H9 (cell line): ENCODE measurements at regions not wholly inside any gene's neighbourhood (a gene's known extent, or its start where the extent isn't known, plus 50 kb on each side); places are given as distances from the start of the nearest gene placed in this dataset.

ENCODE experiments used
- DNase-seq: peaks from one replicate; pipeline ENCODE4 v3.0.0-alpha.2; 2017
- H2AFZ ChIP-seq: one replicate; pipeline ENCODE4 v1.6.1; 2013; ENCODE audit warnings: mild to moderate bottlenecking, low read length, control low read depth, moderate library complexity
- H2AK5ac ChIP-seq: 2 replicates; pipeline ENCODE4 v1.6.1; 2013; ENCODE audit warnings: low read length, control low read depth, mixed read lengths; ENCODE audit not compliant: insufficient read length
- H2BK120ac ChIP-seq: one replicate; pipeline ENCODE4 v1.6.1; 2013; ENCODE audit warnings: low read depth, mild to moderate bottlenecking, low read length, control low read depth, inconsistent platforms; ENCODE audit not compliant: poor library complexity, severe bottlenecking
- H2BK12ac ChIP-seq: 2 replicates; pipeline ENCODE4 v1.6.1; 2013; ENCODE audit warnings: low read length, control low read depth, mixed read lengths, low read depth; ENCODE audit not compliant: insufficient read length
- H2BK15ac ChIP-seq: 2 replicates; pipeline ENCODE4 v1.6.1; 2013; ENCODE audit warnings: low read depth, low read length, control low read depth
- H2BK20ac ChIP-seq: one replicate; pipeline ENCODE4 v1.6.1; 2013; ENCODE audit warnings: low read depth, mild to moderate bottlenecking, low read length, control low read depth, inconsistent platforms; ENCODE audit not compliant: poor library complexity, severe bottlenecking
- H2BK5ac ChIP-seq: 2 replicates; pipeline ENCODE4 v1.6.1; 2013; ENCODE audit warnings: low read length, control low read depth, mixed read lengths; ENCODE audit not compliant: insufficient read length
- H3K14ac ChIP-seq: 2 replicates; pipeline ENCODE4 v1.6.1; 2013; ENCODE audit warnings: low read length, control low read depth; ENCODE audit not compliant: insufficient read depth
- H3K18ac ChIP-seq: 2 replicates; pipeline ENCODE4 v1.6.1; 2013; ENCODE audit warnings: low read depth, mild to moderate bottlenecking, mixed read lengths, low read length, control low read depth; ENCODE audit not compliant: insufficient read length
- H3K23ac ChIP-seq: 2 replicates; pipeline ENCODE4 v1.6.1; 2013; ENCODE audit warnings: low read length, control low read depth, mixed read lengths, low read depth; ENCODE audit not compliant: insufficient read length
- H3K23me2 ChIP-seq: 2 replicates; pipeline ENCODE4 v1.6.1; 2013; ENCODE audit warnings: low read depth, mild to moderate bottlenecking, mixed read lengths, low read length, control low read depth; ENCODE audit not compliant: insufficient read length, poor library complexity, severe bottlenecking
- H3K27ac ChIP-seq: 2 replicates; pipeline ENCODE4 v1.5.1; 2013; ENCODE audit warnings: low read length, control low read depth, mixed read lengths, low read depth; ENCODE audit not compliant: insufficient read length
- H3K27me3 ChIP-seq: 2 replicates; pipeline ENCODE4 v1.6.1; 2013; ENCODE audit warnings: low read length, control low read depth, inconsistent platforms; ENCODE audit not compliant: insufficient read depth
- H3K4ac ChIP-seq: 2 replicates; pipeline ENCODE4 v1.6.1; 2013; ENCODE audit warnings: low read depth, mild to moderate bottlenecking, control low read depth, inconsistent platforms, low read length, moderate library complexity
- H3K4me1 ChIP-seq: 2 replicates; pipeline ENCODE4 v1.6.1; 2013; ENCODE audit warnings: low read length, control low read depth, inconsistent platforms; ENCODE audit not compliant: insufficient read depth
- H3K4me2 ChIP-seq: 2 replicates; pipeline ENCODE4 v1.6.1; 2013; ENCODE audit warnings: low read length, control low read depth, mixed read lengths; ENCODE audit not compliant: insufficient read length, insufficient read depth
- H3K56ac ChIP-seq: 2 replicates; pipeline ENCODE4 v1.6.1; 2013; ENCODE audit warnings: low read depth, mild to moderate bottlenecking, mixed read lengths, low read length, control low read depth; ENCODE audit not compliant: insufficient read length
- H3K79me1 ChIP-seq: 2 replicates; pipeline ENCODE4 v1.6.1; 2013; ENCODE audit warnings: low read depth, mild to moderate bottlenecking, moderate library complexity, low read length, control low read depth, inconsistent platforms; ENCODE audit not compliant: insufficient read depth, poor library complexity, severe bottlenecking
- H3K79me2 ChIP-seq: 2 replicates; pipeline ENCODE4 v1.6.1; 2013; ENCODE audit warnings: low read length, control low read depth, inconsistent platforms; ENCODE audit not compliant: insufficient read depth
- H3K9ac ChIP-seq: 2 replicates; pipeline ENCODE4 v1.6.1; 2013; ENCODE audit warnings: low read length, control low read depth, mixed read lengths; ENCODE audit not compliant: insufficient read length; ENCODE audit errors: extremely low read depth
- H3K9me3 ChIP-seq: one replicate; pipeline ENCODE4 v1.6.1; 2013; ENCODE audit warnings: low read depth, low read length, inconsistent platforms; ENCODE audit not compliant: control insufficient read depth
- H3T11ph ChIP-seq: one replicate; pipeline ENCODE4 v1.6.1; 2013; ENCODE audit warnings: mild to moderate bottlenecking, low read length, control low read depth, inconsistent platforms
- H4K20me1 ChIP-seq: one replicate; pipeline ENCODE4 v1.6.1; 2013; ENCODE audit not compliant: control insufficient read depth, insufficient read length, insufficient read depth
- H4K5ac ChIP-seq: 2 replicates; pipeline ENCODE4 v1.6.1; 2013; ENCODE audit warnings: low read depth, mild to moderate bottlenecking, mixed read lengths, low read length, control low read depth; ENCODE audit not compliant: insufficient read length
- H4K8ac ChIP-seq: replicated peaks from 2 replicates; pipeline ENCODE4 v1.6.1; 2013; ENCODE audit warnings: low read length, control low read depth, mixed read lengths, low read depth; ENCODE audit not compliant: insufficient read length
- H4K91ac ChIP-seq: 2 replicates; pipeline ENCODE4 v1.6.1; 2013; ENCODE audit warnings: low read depth, mild to moderate bottlenecking, moderate library complexity, mixed read lengths, low read length, control low read depth; ENCODE audit not compliant: insufficient read length
- H3K27ac Mint-ChIP-seq, 3 experiments: 2 replicates in 2 of 3; 3 replicates in 1 of 3; pipeline ENCODE4 v1.8.0; 2020 to 2021; ENCODE audit warnings: mixed read lengths in 3 of 3, mild to moderate bottlenecking in 1 of 3, moderate library complexity in 1 of 3
- H3K27me3 Mint-ChIP-seq: 2 replicates; pipeline ENCODE4 v1.8.0; 2021; ENCODE audit warnings: low read depth, mild to moderate bottlenecking, moderate library complexity, mixed read lengths
- H3K36me3 Mint-ChIP-seq, 3 experiments: 2 replicates in 2 of 3; 3 replicates in 1 of 3; pipeline ENCODE4 v1.8.0; 2020 to 2021; ENCODE audit warnings: low read depth in 3 of 3, mixed read lengths in 3 of 3; ENCODE audit not compliant: insufficient read depth in 1 of 3
- H3K4me1 Mint-ChIP-seq, 2 experiments: 2 replicates each; pipeline ENCODE4 v1.8.0; 2020; ENCODE audit warnings: mixed read lengths in 2 of 2
- H3K4me3 Mint-ChIP-seq, 2 experiments: 2 replicates in 1 of 2; 3 replicates in 1 of 2; pipeline ENCODE4 v1.8.0; 2020 to 2021; ENCODE audit warnings: mild to moderate bottlenecking in 2 of 2, mixed read lengths in 2 of 2, moderate library complexity in 1 of 2
- H3K9me3 Mint-ChIP-seq, 2 experiments: 2 replicates in 1 of 2; 3 replicates in 1 of 2; pipeline ENCODE4 v1.8.0; 2020; ENCODE audit warnings: mild to moderate bottlenecking in 2 of 2, mixed read lengths in 2 of 2, moderate library complexity in 1 of 2
- TF ChIP-seq, protein P1 (sequence below): fragments of 200-600 bp; sonication (generic); conservative IDR thresholded peaks from 3 replicates; pipeline ENCODE4 v1.8.0; 2021; ENCODE audit warnings: antibody characterized with exemption, mild to moderate bottlenecking

- H3K27me3 Mint-ChIP-seq: no peaks in the 10 kb centered on the region; the same call in 1 of the 2 replicates
- Histone ChIP-seq H4K91ac (no peak overlapping the region), H2BK5ac (no peak overlapping the region), H3K23ac (no peak overlapping the region), H3K9ac (no peak overlapping the region), H3T11ph (no peak overlapping the region), H3K14ac (no peak overlapping the region), H2BK15ac (no peak overlapping the region), H4K5ac (no peak overlapping the region), H2BK120ac (no peak overlapping the region), H3K79me1 (no peaks in the 10 kb centered on the region), H2BK20ac (no peak overlapping the region), H3K4me2 (no peak overlapping the region), H2AK5ac (no peak overlapping the region), H3K79me2 (no peaks in the 10 kb centered on the region), H3K56ac (no peak overlapping the region), H3K4ac (no peak overlapping the region), H3K18ac (no peak overlapping the region), H3K23me2 (no peaks in the 10 kb centered on the region), H3K27ac (no peak overlapping the region), H4K20me1 (no peaks in the 10 kb centered on the region), H4K8ac (no peak overlapping the region), H3K27me3 (no peaks in the 10 kb centered on the region), H2BK12ac (no peak overlapping the region), H2AFZ (no peak overlapping the region), H3K4me1 (no peaks in the 10 kb centered on the region), H3K9me3 (no peaks in the 10 kb centered on the region)
- no peaks in the 10 kb centered on the region for H3K9me3 Mint-ChIP-seq
- no peak overlapping the region for H3K4me3 Mint-ChIP-seq
- no peaks in the 10 kb centered on the region for H3K36me3 Mint-ChIP-seq
- TF ChIP-seq, protein P1, sequence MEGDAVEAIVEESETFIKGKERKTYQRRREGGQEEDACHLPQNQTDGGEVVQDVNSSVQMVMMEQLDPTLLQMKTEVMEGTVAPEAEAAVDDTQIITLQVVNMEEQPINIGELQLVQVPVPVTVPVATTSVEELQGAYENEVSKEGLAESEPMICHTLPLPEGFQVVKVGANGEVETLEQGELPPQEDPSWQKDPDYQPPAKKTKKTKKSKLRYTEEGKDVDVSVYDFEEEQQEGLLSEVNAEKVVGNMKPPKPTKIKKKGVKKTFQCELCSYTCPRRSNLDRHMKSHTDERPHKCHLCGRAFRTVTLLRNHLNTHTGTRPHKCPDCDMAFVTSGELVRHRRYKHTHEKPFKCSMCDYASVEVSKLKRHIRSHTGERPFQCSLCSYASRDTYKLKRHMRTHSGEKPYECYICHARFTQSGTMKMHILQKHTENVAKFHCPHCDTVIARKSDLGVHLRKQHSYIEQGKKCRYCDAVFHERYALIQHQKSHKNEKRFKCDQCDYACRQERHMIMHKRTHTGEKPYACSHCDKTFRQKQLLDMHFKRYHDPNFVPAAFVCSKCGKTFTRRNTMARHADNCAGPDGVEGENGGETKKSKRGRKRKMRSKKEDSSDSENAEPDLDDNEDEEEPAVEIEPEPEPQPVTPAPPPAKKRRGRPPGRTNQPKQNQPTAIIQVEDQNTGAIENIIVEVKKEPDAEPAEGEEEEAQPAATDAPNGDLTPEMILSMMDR: no peak
- DNase-seq: no peak
- H3K27ac Mint-ChIP-seq: no peak overlapping the region; a peak in 1 of 7 replicates
- no peaks in the 10 kb centered on the region for H3K4me1 Mint-ChIP-seq
Observed at GRCh38 chr16:59259950-59260319, 525.8 kb upstream of the GOT2 start.
